Caco-2 (cell line): ENCODE measurements at regions not wholly inside any gene's neighbourhood (a gene's known extent, or its start where the extent isn't known, plus 50 kb on each side); places are given as distances from the start of the nearest gene placed in this dataset.
A peak's percentile ranks its signal among the peaks of the same experiment; 100 is the strongest.

Experiments
- BruUV-seq: library from RNA; stranded (reverse); fragments of 400-500 nt; replicated peaks from 2 replicates; lab custom pipeline; 2021; lab: Mats Ljungman, UMichigan
- CTCF ChIA-PET: fragments of 300-600 bp; sonication (Branson Sonifier 250); formaldehyde crosslinking; loops from one replicate; lab custom pipeline; 2022; ENCODE audit warnings: antibody characterized with exemption; lab: Charles Lee
- POLR2A ChIA-PET: fragments of 300-600 bp; sonication (Branson Sonifier 250); formaldehyde crosslinking; loops from one replicate; lab custom pipeline; 2022; ENCODE audit warnings: antibody characterized with exemption; lab: Charles Lee
- DNase-seq, 2 experiments: peaks; one replicate each; pipeline versions ENCODE4 v3.0.0 to v3.0.0-alpha.2; 2020 to 2022
- H3K27me3 ChIP-seq: replicated peaks from 2 replicates; pipeline ENCODE4 v1.6.0; 2011; ENCODE audit warnings: low read length; ENCODE audit not compliant: control insufficient read depth, insufficient read depth
- H3K36me3 ChIP-seq: 2 replicates; pipeline ENCODE4 v1.5.1; 2011; ENCODE audit warnings: low read length; ENCODE audit not compliant: control insufficient read depth, insufficient read depth
- H3K4me1 ChIP-seq: fragments of 250-450 bp; sonication (Bioruptor Pico); 2 replicates; pipeline ENCODE4 v1.5.1; 2020; ENCODE audit warnings: mild to moderate bottlenecking
- H3K4me3 ChIP-seq: 2 replicates; pipeline ENCODE4 v1.5.1; 2011; ENCODE audit warnings: low read depth, mild to moderate bottlenecking, control low read depth, low read length
- H3K9me3 ChIP-seq: fragments of 250-450 bp; sonication (Bioruptor Pico); 2 replicates; pipeline ENCODE4 v1.5.1; 2020; ENCODE audit warnings: mild to moderate bottlenecking, moderate library complexity
- H3K27ac Mint-ChIP-seq: one replicate; pipeline ENCODE4 v1.8.0; 2022; ENCODE audit warnings: mixed read lengths; ENCODE audit not compliant: unreplicated experiment
- H3K27me3 Mint-ChIP-seq: one replicate; pipeline ENCODE4 v1.8.0; 2022; ENCODE audit warnings: mixed read lengths; ENCODE audit not compliant: insufficient read depth, unreplicated experiment
- H3K36me3 Mint-ChIP-seq: one replicate; pipeline ENCODE4 v1.8.0; 2022; ENCODE audit warnings: mild to moderate bottlenecking, mixed read lengths; ENCODE audit not compliant: insufficient read depth, unreplicated experiment
- H3K4me1 Mint-ChIP-seq: one replicate; pipeline ENCODE4 v1.8.0; 2022; ENCODE audit warnings: low read depth, mixed read lengths; ENCODE audit not compliant: unreplicated experiment
- H3K4me3 Mint-ChIP-seq: one replicate; pipeline ENCODE4 v1.8.0; 2022; ENCODE audit warnings: mild to moderate bottlenecking, moderate library complexity, mixed read lengths; ENCODE audit not compliant: unreplicated experiment
- H3K9me3 Mint-ChIP-seq: one replicate; pipeline ENCODE4 v1.8.0; 2022; ENCODE audit warnings: mixed read lengths; ENCODE audit not compliant: unreplicated experiment
- CTCF ChIP-seq, 2 experiments: fragments of 200-600 bp in 1 of 2; IDR thresholded peaks; 1 replicate in 1 of 2; 2 replicates in 1 of 2; pipeline versions ENCODE4 v1.5.1 to v1.8.0; 2011 to 2022; ENCODE audit warnings: antibody characterized with exemption in 1 of 2, control low read depth in 1 of 2, inconsistent platforms in 1 of 2, low read depth in 1 of 2, low read length in 1 of 2, mild to moderate bottlenecking in 1 of 2, moderate library complexity in 1 of 2; ENCODE audit not compliant: insufficient read depth in 1 of 2, severe bottlenecking in 1 of 2, unreplicated experiment in 1 of 2
- intact Hi-C: fragments of 100-400 bp; cut with micrococcal nuclease; formaldehyde crosslinking; loops from one replicate; pipeline ENCODE4 v1.10.0; 2022; ENCODE audit not compliant: unreplicated experiment

- peaks cover 7% of the 10 kb centered on the region for H3K4me1 Mint-ChIP-seq
- no peaks in the 10 kb centered on the region for H3K36me3 Mint-ChIP-seq
- ChIA-PET CTCF (no interaction called here), POLR2A (no interaction called here)
- no peak overlapping the region for H3K4me3 Mint-ChIP-seq
- TF ChIP-seq CTCF (IDR thresholded peaks at IDR 0.05; ENCODE audit: insufficient read depth in 1 of 2, low read depth in 1 of 2, low read length in 1 of 2, severe bottlenecking in 1 of 2, unreplicated experiment in 1 of 2) = no peak
- H3K27me3 ChIP-seq = no peaks in the 10 kb centered on the region
- no peaks in the 10 kb centered on the region; the same call in 1 of the 2 replicates for H3K36me3 ChIP-seq
- DNase-seq = no peak
- H3K9me3 Mint-ChIP-seq = peaks cover 18% of the 10 kb centered on the region
- no peak overlapping the region for H3K27ac Mint-ChIP-seq
- no TSS peak for BruUV-seq
- intact Hi-C loops = loop anchor here (5.0 kb wide), 1 partner anchor 70 kb away; no protein-coding TSS in a partner anchor
- H3K4me3 ChIP-seq = no peak overlapping the region
- H3K27me3 Mint-ChIP-seq = no peaks in the 10 kb centered on the region
- H3K4me1 ChIP-seq = peaks cover 4% of the 10 kb centered on the region; the same call in 1 of the 2 replicates
- H3K9me3 ChIP-seq = no peaks in the 10 kb centered on the region; the same call in 1 of the 2 replicates
Measured at GRCh38 chr2:215737477-215737876, 275.9 kb downstream of the MREG start.

GRCh38 chr2:215736653-215737290 is 276.6 kb downstream of the MREG start:
- Mint-ChIP-seq H3K4me1 (peaks cover 7% of the 10 kb centered on the region), H3K36me3 (no peaks in the 10 kb centered on the region), H3K4me3 (no peak overlapping the region), H3K27ac (no peak overlapping the region), H3K9me3 (peaks cover 17% of the 10 kb centered on the region), H3K27me3 (no peaks in the 10 kb centered on the region)
- ChIA-PET CTCF (no interaction called here), POLR2A (no interaction called here)
- no peaks in the 10 kb centered on the region; the same call in 1 of the 2 replicates for H3K9me3 ChIP-seq
- no peaks in the 10 kb centered on the region; the same call in 1 of the 2 replicates for H3K36me3 ChIP-seq
- no peak overlapping the region for H3K4me3 ChIP-seq
- intact Hi-C loops = loop anchor here (1.0 to 5.0 kb wide), 2 partner anchors 71 to 282 kb away; no protein-coding TSS in a partner anchor
- TF ChIP-seq CTCF (IDR thresholded peaks at IDR 0.05; ENCODE audit: insufficient read depth in 1 of 2, low read depth in 1 of 2, low read length in 1 of 2, severe bottlenecking in 1 of 2, unreplicated experiment in 1 of 2) = peak; percentile 59 to 69
- no peaks in the 10 kb centered on the region for H3K27me3 ChIP-seq
- BruUV-seq = no TSS peak
- peak; percentile 57 to 62 for DNase-seq
- peaks cover 4% of the 10 kb centered on the region; the same call in 1 of the 2 replicates for H3K4me1 ChIP-seq

GRCh38 chr2:215731108-215731658 is 282.2 kb downstream of the MREG start:
- DNase-seq = no peak
- no TSS peak for BruUV-seq
- H3K27me3 Mint-ChIP-seq = no peaks in the 10 kb centered on the region
- no peaks in the 10 kb centered on the region for H3K27me3 ChIP-seq
- peaks cover 4% of the 10 kb centered on the region; the same call in 1 of the 2 replicates for H3K9me3 ChIP-seq
- peaks cover 33% of the 10 kb centered on the region for H3K4me1 ChIP-seq
- H3K9me3 Mint-ChIP-seq = peaks cover 17% of the 10 kb centered on the region
- H3K36me3 ChIP-seq = no peaks in the 10 kb centered on the region; the same call in 1 of the 2 replicates
- POLR2A ChIA-PET = no interaction called here
- CTCF ChIA-PET = no interaction called here
- intact Hi-C loops = no loop called here
- H3K36me3 Mint-ChIP-seq = peaks cover 5% of the 10 kb centered on the region
- H3K4me1 Mint-ChIP-seq = peaks cover 14% of the 10 kb centered on the region
- no peak overlapping the region for H3K27ac Mint-ChIP-seq
- H3K4me3 Mint-ChIP-seq = no peak overlapping the region
- TF ChIP-seq CTCF (IDR thresholded peaks at IDR 0.05; ENCODE audit: insufficient read depth in 1 of 2, low read depth in 1 of 2, low read length in 1 of 2, severe bottlenecking in 1 of 2, unreplicated experiment in 1 of 2) = no peak
- H3K4me3 ChIP-seq = no peak overlapping the region
